Loucy (cell line): ENCODE measurements at regions not wholly inside any gene's neighbourhood (a gene's known extent, or its start where the extent isn't known, plus 50 kb on each side); places are given as distances from the start of the nearest gene placed in this dataset.

ENCODE experiments used
- H2AFZ ChIP-seq: fragments of 200-600 bp; sonication (generic); 2 replicates; pipeline ENCODE4 v1.6.0; 2016; ENCODE audit warnings: antibody characterized with exemption, mild to moderate bottlenecking, low read length, moderate library complexity
- H3F3A ChIP-seq: fragments of 200-600 bp; 2 replicates; pipeline ENCODE4 v1.6.0; 2016; ENCODE audit warnings: antibody characterized with exemption, low read depth, mild to moderate bottlenecking
- H3K27me3 ChIP-seq: fragments of 200-600 bp; sonication (generic); 2 replicates; pipeline ENCODE4 v1.6.1; 2014; ENCODE audit warnings: low read length, mild to moderate bottlenecking; ENCODE audit not compliant: insufficient read depth, poor library complexity, severe bottlenecking
- H3K36me3 ChIP-seq: fragments of 200-600 bp; sonication (generic); 2 replicates; pipeline ENCODE4 v1.6.1; 2016; ENCODE audit warnings: low read length; ENCODE audit not compliant: insufficient read depth
- H3K4me1 ChIP-seq: fragments of 200-600 bp; sonication (generic); 2 replicates; pipeline ENCODE4 v1.5.1; 2014; ENCODE audit warnings: low read length, mild to moderate bottlenecking; ENCODE audit not compliant: insufficient read depth, poor library complexity, severe bottlenecking
- H3K4me2 ChIP-seq: fragments of 200-600 bp; sonication (generic); 2 replicates; pipeline ENCODE4 v1.6.0; 2014; ENCODE audit warnings: antibody characterized with exemption, low read length, low read depth, mild to moderate bottlenecking; ENCODE audit not compliant: poor library complexity, severe bottlenecking
- H3K4me3 ChIP-seq: fragments of 200-600 bp; sonication (generic); 2 replicates; pipeline ENCODE4 v1.5.1; 2014; ENCODE audit warnings: low read length, mild to moderate bottlenecking, mixed read lengths; ENCODE audit not compliant: poor library complexity, severe bottlenecking
- H3K79me2 ChIP-seq: fragments of 200-600 bp; sonication (generic); 2 replicates; pipeline ENCODE4 v1.6.1; 2014; ENCODE audit warnings: low read length; ENCODE audit not compliant: insufficient read depth
- H3K9ac ChIP-seq: fragments of 200-600 bp; sonication (generic); 2 replicates; pipeline ENCODE4 v1.6.0; 2014; ENCODE audit warnings: mild to moderate bottlenecking, low read depth, low read length, moderate library complexity; ENCODE audit not compliant: poor library complexity, severe bottlenecking
- H3K9me2 ChIP-seq: fragments of 200-600 bp; sonication (generic); replicated peaks from 2 replicates; pipeline ENCODE4 v1.6.1; 2016; ENCODE audit warnings: low read depth, low read length, mixed read lengths
- H3K9me3 ChIP-seq: fragments of 200-600 bp; sonication (generic); 2 replicates; pipeline ENCODE4 v1.6.1; 2014; ENCODE audit warnings: mild to moderate bottlenecking, antibody characterized with exemption, low read length, low read depth; ENCODE audit not compliant: insufficient read depth
- H4K20me1 ChIP-seq: fragments of 200-600 bp; sonication (generic); 2 replicates; pipeline ENCODE4 v1.6.0; 2014; ENCODE audit warnings: antibody characterized with exemption, low read length, mild to moderate bottlenecking; ENCODE audit not compliant: insufficient read depth, poor library complexity, severe bottlenecking
- CTCF ChIP-seq: fragments of 200-600 bp; sonication (generic); conservative IDR thresholded peaks from 2 replicates; pipeline ENCODE4 v1.5.1; 2014; ENCODE audit warnings: mild to moderate bottlenecking, antibody characterized with exemption, low read length
- EZH2phosphoT487 ChIP-seq: fragments of 200-600 bp; IDR thresholded peaks from 2 replicates; pipeline ENCODE4 v1.6.1; 2018; ENCODE audit warnings: antibody characterized with exemption, mild to moderate bottlenecking, moderate library complexity, borderline replicate concordance

DNA sequence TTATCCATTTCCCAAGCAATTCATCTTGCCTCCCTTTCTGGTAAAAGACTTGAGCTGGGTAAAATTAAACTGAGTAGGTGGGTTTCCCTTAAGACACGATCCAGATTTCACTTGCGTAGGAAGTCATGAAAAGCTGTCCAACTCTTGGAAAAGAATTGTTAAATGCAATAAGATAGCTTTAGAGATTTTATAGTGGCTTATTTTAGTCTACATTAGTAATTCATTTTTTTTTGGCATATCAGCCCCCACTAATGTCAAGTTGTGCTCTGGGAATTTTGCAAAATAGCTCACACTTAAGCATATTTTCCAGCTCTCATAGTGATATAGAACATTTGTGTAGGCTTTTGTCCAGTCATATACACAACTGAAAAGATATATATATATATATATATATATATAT lies 344.7 kb upstream of the FIGN start:
- no peaks in the 10 kb centered on the region for H4K20me1 ChIP-seq
- no peak for TF ChIP-seq CTCF
- TF ChIP-seq EZH2phosphoT487, result no peak
- no peaks in the 10 kb centered on the region for H3K9me3 ChIP-seq

GRCh38 chr2:164079258-164079657 lies 343.4 kb upstream of the FIGN start:
- Histone ChIP-seq H2AFZ (no peak overlapping the region), H3F3A (no peaks in the 10 kb centered on the region), H3K27me3 (no peaks in the 10 kb centered on the region), H3K4me1 (no peaks in the 10 kb centered on the region), H3K4me3 (no peak overlapping the region), H3K36me3 (no peaks in the 10 kb centered on the region), H3K9me3 (no peaks in the 10 kb centered on the region), H3K4me2 (no peak overlapping the region), H4K20me1 (no peaks in the 10 kb centered on the region), H3K9me2 (no peaks in the 10 kb centered on the region), H3K79me2 (no peaks in the 10 kb centered on the region), H3K9ac (no peak overlapping the region)
- TF ChIP-seq EZH2phosphoT487 (no peak), CTCF (no peak)

More for the DNA sequence above, 344.7 kb upstream of the FIGN start:
- H3K4me1 ChIP-seq, result no peaks in the 10 kb centered on the region
- no peak overlapping the region for H3K4me3 ChIP-seq
- no peak overlapping the region for H3K4me2 ChIP-seq
- H3K36me3 ChIP-seq, result no peaks in the 10 kb centered on the region
- no peaks in the 10 kb centered on the region for H3K27me3 ChIP-seq
- H3K79me2 ChIP-seq, result no peaks in the 10 kb centered on the region
- no peaks in the 10 kb centered on the region for H3F3A ChIP-seq
- no peak overlapping the region for H3K9ac ChIP-seq
- no peak overlapping the region for H2AFZ ChIP-seq
- H3K9me2 ChIP-seq, result no peaks in the 10 kb centered on the region

GRCh38 chr2:164078421-164078820 lies 342.6 kb upstream of the FIGN start:
- Histone ChIP-seq H3K9me2 (no peaks in the 10 kb centered on the region), H3K79me2 (no peaks in the 10 kb centered on the region), H4K20me1 (no peaks in the 10 kb centered on the region), H3K4me2 (no peak overlapping the region), H3K9me3 (no peaks in the 10 kb centered on the region), H3K4me1 (no peaks in the 10 kb centered on the region), H3K4me3 (no peak overlapping the region), H2AFZ (no peak overlapping the region), H3K27me3 (no peaks in the 10 kb centered on the region), H3K36me3 (no peaks in the 10 kb centered on the region), H3F3A (no peaks in the 10 kb centered on the region), H3K9ac (no peak overlapping the region)
- TF ChIP-seq CTCF (no peak), EZH2phosphoT487 (no peak)
